T-helper 1 cell treated with Interleukin-12 subunit alpha and Interleukin-12 subunit beta and Interleukin-4 antibody, amounts not matched to agents 30 μg/mL and 1 μg/mL, for 36 hours (primary cell): ENCODE measurements at regions not wholly inside any gene's neighbourhood (a gene's known extent, or its start where the extent isn't known, plus 50 kb on each side); places are given as distances from the start of the nearest gene placed in this dataset.
A peak's percentile ranks its signal among the peaks of the same experiment; 100 is the strongest.
"Not testable (repeated sequence)": the region's sequence is repeated elsewhere in the genome, so short reads cannot be mapped to it uniquely, and the experiment has no call there.

Source experiments
- H3K27ac Mint-ChIP-seq: one replicate; pipeline ENCODE4 v1.8.0; 2021; ENCODE audit warnings: mild to moderate bottlenecking, mixed read lengths
- H3K27me3 Mint-ChIP-seq: one replicate; pipeline ENCODE4 v1.8.0; 2021; ENCODE audit warnings: low read depth, mixed read lengths
- H3K36me3 Mint-ChIP-seq: one replicate; pipeline ENCODE4 v1.8.0; 2021; ENCODE audit warnings: low read depth, mixed read lengths
- H3K4me1 Mint-ChIP-seq: one replicate; pipeline ENCODE4 v1.8.0; 2021; ENCODE audit warnings: low read depth, mixed read lengths
- H3K4me3 Mint-ChIP-seq: one replicate; pipeline ENCODE4 v1.8.0; 2021; ENCODE audit warnings: mild to moderate bottlenecking, moderate library complexity, mixed read lengths
- H3K9me3 Mint-ChIP-seq: one replicate; pipeline ENCODE4 v1.8.0; 2021; ENCODE audit warnings: mixed read lengths

DNA sequence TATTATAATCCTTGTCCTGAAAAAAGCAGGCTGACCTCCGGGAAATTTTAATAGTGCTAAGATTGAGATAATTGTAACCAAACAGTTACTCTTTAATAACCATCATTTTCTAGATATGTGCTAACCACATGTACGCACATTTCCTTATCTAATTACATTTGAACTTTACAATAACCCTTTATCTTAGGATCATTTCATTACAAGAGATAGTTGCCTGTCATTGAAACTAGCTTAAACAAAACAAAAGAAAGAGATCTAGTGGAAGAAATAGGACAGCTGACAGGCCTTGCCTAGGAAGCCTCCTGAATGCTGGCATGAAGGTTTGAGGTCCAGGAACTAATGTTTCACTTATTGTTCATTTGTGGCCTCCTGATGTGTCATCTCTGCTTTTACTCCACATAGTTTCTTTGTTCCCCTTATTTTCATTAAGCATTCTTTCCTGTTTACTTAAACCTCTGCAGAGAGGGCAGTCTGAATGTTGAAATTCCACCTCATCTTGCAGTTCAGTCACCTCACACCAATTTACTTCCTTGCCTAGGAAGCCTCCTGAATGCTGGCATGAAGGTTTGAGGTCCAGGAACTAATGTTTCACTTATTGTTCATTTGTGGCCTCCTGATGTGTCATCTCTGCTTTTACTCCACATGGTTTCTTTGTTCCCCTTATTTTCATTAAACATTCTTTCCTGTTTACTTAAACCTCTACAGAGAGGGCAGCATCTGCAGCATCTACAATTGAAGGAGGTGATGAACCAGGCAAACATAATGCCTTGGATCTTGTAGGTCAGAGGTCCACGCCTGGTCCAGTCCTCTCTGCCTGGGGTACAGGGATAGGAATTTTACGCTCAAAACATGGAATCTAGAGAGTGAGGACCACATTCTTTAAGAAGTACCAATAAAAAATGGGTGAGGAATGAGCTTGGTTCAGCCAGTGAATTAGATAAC is 247.5 kb downstream of the SPATA31A6 start:
- not testable (repeated sequence) for H3K4me3 Mint-ChIP-seq, H3K27me3 Mint-ChIP-seq, H3K9me3 Mint-ChIP-seq, H3K36me3 Mint-ChIP-seq, H3K4me1 Mint-ChIP-seq, H3K27ac Mint-ChIP-seq

DNA sequence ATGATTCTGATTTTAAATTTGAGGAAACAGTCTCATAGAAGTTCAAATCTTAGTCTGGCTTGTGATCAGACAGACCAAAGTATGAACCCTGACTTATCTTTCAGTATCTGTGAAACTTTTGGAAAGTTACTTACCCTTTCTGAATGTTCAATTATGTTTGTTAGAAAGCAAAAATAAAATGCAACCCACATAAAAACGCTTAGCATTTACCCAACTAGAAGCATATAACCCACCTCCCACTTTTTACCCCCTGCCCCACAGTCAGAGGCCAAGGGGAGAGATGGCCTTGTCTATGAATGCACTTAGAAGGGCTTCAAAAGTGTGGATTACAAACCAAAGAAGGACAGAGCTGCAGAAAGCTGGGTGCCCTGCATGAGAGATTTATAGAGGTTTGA is 248.2 kb downstream of the SPATA31A6 start:
- not testable (repeated sequence) for H3K9me3 Mint-ChIP-seq, H3K27ac Mint-ChIP-seq, H3K4me1 Mint-ChIP-seq, H3K27me3 Mint-ChIP-seq, H3K4me3 Mint-ChIP-seq, H3K36me3 Mint-ChIP-seq

DNA sequence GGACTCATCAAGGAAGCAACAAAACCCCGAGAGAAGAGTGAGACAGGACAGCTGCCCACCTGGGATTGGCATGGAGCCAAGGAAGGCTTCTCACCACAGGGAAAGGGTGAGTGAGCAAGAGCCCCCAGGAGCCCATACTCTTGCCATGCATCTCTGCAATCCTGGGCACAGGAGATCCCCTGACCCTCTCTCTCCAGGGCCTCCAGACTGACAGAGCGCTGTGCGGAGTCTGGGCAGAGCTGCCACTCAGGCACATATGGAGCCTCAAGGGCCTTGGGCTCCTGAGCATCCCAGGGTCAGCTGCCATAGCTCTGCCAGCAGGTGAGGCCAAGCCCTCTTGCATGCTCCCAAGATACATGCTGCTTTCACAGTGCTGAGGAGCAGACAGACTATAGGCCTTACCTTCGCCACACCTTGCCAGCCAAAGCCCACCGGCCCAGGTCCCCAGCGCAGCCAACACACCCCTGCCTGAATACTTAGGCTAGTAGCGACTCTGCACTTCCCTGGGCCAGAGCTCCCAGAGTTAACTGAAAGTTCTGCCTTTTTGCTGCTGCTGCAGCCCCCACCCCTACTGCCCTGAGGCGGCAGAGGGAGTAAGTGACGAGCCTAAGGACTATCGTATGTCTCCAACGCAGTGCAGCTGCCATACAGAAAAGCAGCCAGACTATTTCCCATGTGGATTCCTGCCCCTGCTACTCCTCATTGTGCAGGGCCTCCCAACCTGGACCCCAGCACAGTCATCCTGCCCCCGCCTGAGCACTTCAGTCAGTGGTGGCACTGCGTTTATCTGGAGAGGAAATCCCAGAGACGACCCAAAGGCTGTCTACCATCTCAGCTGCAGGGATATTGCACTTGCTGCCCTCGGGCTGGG is 251.6 kb downstream of the SPATA31A6 start:
- H3K36me3 Mint-ChIP-seq, H3K4me3 Mint-ChIP-seq, H3K27ac Mint-ChIP-seq, H3K4me1 Mint-ChIP-seq, H3K9me3 Mint-ChIP-seq, H3K27me3 Mint-ChIP-seq: not testable (repeated sequence)

DNA sequence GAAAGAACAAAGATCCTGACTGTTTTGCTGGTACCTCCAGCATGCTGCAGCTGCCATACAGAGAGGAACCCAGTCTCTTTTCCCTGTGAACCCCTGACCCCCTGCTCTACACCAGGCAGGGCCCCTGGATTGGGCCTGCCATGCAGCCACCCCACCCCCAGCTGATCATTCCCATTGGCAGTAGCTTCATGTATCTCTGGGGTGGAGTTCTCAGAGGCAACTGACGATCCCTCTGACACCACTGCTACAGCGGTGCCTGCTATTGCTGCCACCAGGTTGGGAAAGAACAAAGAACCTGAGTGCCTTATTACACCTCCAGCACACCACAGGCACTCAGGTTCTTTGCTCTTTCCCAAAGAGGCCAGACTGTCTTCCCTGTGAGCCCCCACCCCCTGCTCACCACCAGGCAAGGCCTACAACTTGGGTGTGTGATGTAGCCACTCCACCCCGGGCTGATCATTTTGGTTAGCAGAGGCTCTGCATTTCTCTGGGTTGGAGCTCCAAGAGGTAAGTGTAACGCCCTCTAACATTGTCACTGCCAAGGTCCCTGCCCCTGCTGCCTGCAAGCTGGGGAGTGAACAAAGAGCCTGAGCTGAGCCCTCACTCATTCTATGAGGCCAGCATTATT is 252.4 kb downstream of the SPATA31A6 start:
- peak overlapping the region; percentile 45 for H3K27ac Mint-ChIP-seq
- not testable (repeated sequence) for H3K4me3 Mint-ChIP-seq, H3K9me3 Mint-ChIP-seq

DNA sequence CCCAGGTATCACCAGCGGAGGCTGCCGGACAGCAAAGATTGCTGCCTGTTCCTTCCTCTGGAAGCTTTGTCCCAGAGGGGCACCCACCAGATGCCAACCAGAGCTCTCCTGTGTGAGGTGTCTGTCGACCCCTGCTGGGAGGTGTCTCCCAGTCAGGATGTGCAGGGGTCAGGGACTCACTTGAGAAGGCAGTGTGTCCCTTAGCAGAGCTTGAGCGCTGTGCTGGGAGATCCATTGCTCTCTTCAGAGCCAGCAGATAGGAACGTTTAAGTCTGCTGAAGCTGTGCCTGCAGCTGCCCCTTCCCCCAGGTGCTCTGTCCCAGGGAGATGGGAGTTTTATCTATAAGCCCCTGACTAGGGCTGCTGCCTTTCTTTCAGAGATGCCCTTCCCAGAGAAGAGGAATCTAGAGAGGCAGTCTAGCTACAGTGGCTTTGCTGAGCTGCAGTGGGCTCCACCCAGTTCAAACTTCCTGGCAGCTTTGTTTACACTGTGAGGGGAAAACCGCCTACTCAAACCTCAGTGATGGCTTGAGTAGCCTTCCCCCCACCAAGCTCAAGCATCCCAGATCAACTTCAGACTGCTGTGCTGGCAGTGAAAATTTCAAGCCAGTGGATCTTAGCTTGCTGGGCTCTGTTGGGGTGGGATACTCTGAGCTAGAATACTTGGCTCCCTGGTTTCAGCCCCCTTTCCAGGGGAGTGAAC is 253.7 kb downstream of the SPATA31A6 start:
- H3K27me3 Mint-ChIP-seq, H3K36me3 Mint-ChIP-seq, H3K27ac Mint-ChIP-seq, H3K4me1 Mint-ChIP-seq, H3K9me3 Mint-ChIP-seq: not testable (repeated sequence)
- H3K4me3 Mint-ChIP-seq: peak overlapping the region; percentile 14

More for the DNA sequence above, 252.4 kb downstream of the SPATA31A6 start:
- H3K27me3 Mint-ChIP-seq, H3K36me3 Mint-ChIP-seq, H3K4me1 Mint-ChIP-seq: not testable (repeated sequence)

DNA sequence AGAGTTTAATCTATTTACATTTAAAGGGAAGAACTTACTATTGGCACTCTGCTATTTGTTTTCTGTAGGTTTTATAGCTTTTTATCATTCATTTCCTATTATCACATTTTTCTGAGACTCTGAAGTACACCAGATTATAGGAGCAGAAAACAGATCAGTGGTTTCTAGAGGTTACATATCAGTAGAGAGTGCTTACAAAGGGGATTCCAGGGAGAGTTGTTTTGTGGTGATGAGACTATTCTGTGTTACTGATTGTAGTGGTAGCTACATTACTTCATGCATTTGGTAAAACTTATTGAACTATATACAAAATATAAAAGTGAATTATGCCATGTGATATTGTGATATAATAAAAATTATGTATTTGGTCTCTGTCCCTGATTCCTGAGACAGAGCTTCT is 259.2 kb downstream of the SPATA31A6 start:
- H3K27ac Mint-ChIP-seq, H3K4me3 Mint-ChIP-seq, H3K36me3 Mint-ChIP-seq: not testable (repeated sequence)

DNA sequence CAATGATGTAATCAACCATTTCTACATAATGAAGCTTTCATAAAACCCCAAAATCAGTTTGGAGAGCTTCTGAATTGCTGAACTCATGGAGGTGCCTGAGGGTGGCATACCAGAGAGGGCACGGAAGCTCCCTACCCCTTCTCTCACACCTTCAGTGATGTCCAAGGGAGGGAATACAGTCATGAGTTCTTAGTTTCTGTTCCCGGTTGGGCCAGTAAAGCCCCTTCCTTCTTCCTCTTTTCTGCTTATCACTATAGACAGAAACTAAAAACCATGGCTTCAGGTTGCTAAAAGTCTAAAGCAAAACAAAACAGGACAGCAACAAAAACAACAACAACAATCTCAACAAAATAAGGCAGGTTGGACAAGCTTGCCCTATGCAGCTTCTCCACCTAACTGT is 260.0 kb downstream of the SPATA31A6 start:
- not testable (repeated sequence) for H3K9me3 Mint-ChIP-seq, H3K4me3 Mint-ChIP-seq, H3K27ac Mint-ChIP-seq, H3K36me3 Mint-ChIP-seq, H3K4me1 Mint-ChIP-seq
- H3K27me3 Mint-ChIP-seq: peaks cover 12% of the 10 kb centered on the region

More for the DNA sequence above, 259.2 kb downstream of the SPATA31A6 start:
- H3K9me3 Mint-ChIP-seq, H3K4me1 Mint-ChIP-seq: not testable (repeated sequence)
- peaks cover 12% of the 10 kb centered on the region for H3K27me3 Mint-ChIP-seq

DNA sequence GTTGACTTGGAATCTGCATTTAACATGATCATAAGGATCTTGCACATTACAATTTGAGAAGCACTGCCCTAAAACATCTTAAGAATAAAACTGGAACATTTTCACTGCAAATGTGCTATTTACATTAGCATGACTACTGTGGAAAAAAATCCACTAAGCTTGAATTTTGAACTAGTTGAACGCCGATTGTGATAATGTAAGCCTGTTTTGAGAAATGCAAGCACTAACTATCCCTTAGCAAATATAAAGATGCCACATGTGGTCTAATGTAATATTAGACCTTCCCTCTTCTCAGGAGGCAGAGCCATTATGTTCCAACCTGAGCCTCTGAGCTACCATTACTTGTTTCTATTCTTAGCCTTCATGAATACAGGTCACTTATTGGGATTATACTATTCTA is 278.0 kb downstream of the SPATA31A6 start:
- not testable (repeated sequence) for H3K4me3 Mint-ChIP-seq

DNA sequence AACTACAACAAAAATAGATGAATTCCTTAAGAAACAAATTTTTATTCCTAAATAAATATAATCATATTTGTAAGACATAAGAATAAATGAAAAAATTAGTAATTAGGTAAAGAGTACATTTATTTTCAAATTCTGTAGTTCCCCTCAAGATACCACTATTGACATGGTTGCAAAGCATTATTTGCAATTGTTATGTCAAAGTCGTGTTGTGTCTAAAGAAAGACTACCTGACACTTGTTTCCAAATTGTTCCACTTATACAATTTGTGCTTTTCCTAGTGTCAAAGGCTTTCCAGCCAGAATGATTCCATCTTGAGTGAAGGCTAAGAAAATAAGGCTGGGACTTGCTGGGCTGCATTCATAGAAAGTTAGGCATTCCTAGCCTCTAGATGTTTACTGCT is 278.4 kb downstream of the SPATA31A6 start:
- H3K4me3 Mint-ChIP-seq, H3K4me1 Mint-ChIP-seq, H3K27me3 Mint-ChIP-seq, H3K36me3 Mint-ChIP-seq, H3K9me3 Mint-ChIP-seq, H3K27ac Mint-ChIP-seq: not testable (repeated sequence)

More for the DNA sequence above, 278.0 kb downstream of the SPATA31A6 start:
- not testable (repeated sequence) for H3K4me1 Mint-ChIP-seq, H3K9me3 Mint-ChIP-seq, H3K36me3 Mint-ChIP-seq, H3K27ac Mint-ChIP-seq, H3K27me3 Mint-ChIP-seq

DNA sequence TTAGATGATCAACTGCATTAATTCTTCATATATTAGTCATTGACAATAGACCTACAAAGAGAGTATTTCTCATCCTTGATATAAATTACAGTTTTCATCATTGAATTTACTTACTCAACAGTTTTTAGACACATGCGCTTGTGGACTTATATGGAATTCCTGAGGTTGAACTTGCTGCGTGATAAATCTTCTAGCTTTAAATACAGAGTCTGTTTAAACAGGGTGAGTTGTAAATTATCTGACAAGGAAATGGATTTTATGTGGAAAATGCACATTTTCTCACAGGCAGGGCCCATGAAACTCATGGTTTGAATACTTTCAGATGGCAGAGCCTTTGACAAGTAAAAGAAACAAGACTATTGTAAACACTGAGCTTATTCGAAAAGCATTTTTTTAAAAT is 280.5 kb downstream of the SPATA31A6 start:
- not testable (repeated sequence) for H3K4me3 Mint-ChIP-seq, H3K27ac Mint-ChIP-seq, H3K4me1 Mint-ChIP-seq, H3K9me3 Mint-ChIP-seq, H3K36me3 Mint-ChIP-seq, H3K27me3 Mint-ChIP-seq

DNA sequence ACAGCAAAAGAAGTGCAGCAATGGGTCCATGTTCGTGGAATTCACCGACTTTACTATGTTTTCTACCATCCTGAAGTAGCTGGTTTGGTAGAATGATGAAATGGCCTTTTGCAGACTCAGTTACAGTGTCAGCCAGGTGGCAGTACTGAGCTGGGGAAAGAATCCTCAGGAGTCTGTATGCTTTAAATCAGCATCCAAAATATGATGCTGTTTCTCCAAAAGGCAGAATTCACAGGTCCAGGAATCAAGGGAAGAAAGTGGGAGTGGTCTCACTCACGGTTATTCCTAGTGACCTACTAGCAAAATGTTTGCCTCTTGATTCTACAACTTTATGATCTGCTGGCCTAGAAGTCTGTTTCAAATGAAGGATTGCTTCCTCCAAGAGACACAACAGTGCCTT is 287.1 kb downstream of the SPATA31A6 start:
- H3K27ac Mint-ChIP-seq, H3K27me3 Mint-ChIP-seq, H3K36me3 Mint-ChIP-seq, H3K9me3 Mint-ChIP-seq, H3K4me3 Mint-ChIP-seq, H3K4me1 Mint-ChIP-seq: not testable (repeated sequence)

DNA sequence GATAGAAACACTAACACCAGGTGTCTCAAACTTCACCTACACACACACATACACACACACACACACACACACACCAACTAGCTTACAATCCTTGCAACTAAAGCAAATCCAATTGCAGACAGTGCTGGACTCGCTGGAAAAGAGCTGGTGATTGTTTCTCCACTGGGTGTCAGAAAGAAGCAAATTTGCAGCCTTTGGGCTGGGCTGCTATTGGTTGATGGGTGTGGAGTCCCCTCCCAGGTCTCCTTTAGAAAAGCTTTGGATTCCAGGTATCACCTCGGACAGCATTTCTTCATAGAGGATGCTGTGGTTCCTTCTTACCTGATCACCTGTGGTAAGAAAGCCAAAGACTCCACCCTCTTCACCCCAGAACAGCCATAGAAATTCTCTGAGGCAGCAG is 307.5 kb downstream of the SPATA31A6 start:
- H3K27me3 Mint-ChIP-seq, H3K9me3 Mint-ChIP-seq, H3K36me3 Mint-ChIP-seq, H3K27ac Mint-ChIP-seq, H3K4me1 Mint-ChIP-seq, H3K4me3 Mint-ChIP-seq: not testable (repeated sequence)

DNA sequence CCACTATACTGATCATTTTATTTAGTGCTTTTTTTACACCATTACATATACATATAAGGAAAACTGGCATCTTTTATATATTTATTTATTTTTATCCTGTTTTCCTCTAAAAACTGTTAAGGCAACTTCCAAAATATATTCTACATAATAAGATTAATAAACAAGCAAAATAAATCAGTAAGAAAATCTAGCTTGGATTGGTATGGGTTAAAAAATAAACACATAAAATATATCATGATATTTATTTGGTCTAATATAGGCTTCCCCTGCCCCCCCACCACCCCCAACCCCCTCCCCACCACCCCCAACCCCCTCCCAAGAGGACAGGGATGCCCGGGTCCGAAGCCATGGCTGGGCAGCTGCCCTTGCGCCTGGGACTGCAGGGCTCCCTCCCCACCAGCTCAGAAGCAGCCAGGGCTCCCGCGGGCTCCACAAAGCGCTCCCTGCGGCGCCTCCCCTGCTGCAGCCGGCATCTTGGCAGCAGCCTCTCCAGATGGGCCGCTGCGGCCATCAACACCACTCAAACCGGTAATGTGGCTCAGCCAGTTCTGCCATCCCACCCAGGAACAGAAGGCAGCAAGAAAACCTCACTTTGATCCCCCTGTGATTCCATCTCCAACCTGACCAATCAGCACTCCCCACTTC is 319.3 kb downstream of the SPATA31A6 start:
- not testable (repeated sequence) for H3K27me3 Mint-ChIP-seq, H3K4me3 Mint-ChIP-seq, H3K9me3 Mint-ChIP-seq, H3K27ac Mint-ChIP-seq, H3K4me1 Mint-ChIP-seq, H3K36me3 Mint-ChIP-seq

DNA sequence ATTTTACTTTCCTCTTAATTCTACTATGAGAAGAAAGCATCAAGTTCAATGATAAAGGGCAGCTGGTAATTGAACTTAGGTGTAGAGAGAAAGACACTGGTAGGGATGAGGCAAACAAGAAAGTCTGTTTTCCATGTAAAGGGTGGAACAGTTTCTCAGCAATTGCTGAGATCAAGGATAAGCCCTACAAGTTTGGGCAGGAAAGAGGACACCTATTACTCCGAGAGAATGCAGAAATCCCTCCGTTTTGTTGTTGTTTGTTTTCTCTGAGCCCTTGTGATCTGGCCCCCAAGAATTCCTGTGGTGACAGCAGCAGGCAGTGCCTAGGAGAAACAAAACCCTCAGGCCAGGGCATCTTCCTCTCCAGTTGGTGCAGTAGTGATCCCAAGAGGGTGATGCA is 324.7 kb downstream of the SPATA31A6 start:
- H3K4me1 Mint-ChIP-seq, H3K27me3 Mint-ChIP-seq, H3K4me3 Mint-ChIP-seq, H3K36me3 Mint-ChIP-seq, H3K9me3 Mint-ChIP-seq, H3K27ac Mint-ChIP-seq: not testable (repeated sequence)
